ENCODE measurements at regions not wholly inside any gene's neighbourhood (a gene's known extent, or its start where the extent isn't known, plus 50 kb on each side); places are given as distances from the start of the nearest gene placed in this dataset.

DNA sequence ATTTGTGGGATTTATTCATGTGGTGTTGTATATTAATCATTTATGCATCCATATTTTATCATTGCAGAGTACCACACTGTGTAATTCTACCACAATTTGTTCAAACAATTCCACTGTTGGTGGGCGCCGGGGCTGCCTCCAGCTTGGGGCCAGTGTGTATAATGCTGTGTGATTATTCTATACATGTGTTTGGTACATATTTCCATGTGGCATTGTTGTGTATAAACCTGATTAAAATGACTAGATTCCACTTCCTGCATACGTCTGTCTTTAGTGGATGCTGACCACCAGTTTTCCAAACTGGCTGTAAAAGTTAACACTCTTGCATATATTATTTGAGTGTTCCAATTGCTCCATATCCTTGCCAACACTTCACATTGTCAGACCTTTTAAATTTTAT, 1213.8 kb downstream of the TBC1D22A start:
- no peak for DNase-seq

GRCh38 chr22:47967831-47968230, 1205.4 kb downstream of the TBC1D22A start:
- DNase-seq: no peak

DNA sequence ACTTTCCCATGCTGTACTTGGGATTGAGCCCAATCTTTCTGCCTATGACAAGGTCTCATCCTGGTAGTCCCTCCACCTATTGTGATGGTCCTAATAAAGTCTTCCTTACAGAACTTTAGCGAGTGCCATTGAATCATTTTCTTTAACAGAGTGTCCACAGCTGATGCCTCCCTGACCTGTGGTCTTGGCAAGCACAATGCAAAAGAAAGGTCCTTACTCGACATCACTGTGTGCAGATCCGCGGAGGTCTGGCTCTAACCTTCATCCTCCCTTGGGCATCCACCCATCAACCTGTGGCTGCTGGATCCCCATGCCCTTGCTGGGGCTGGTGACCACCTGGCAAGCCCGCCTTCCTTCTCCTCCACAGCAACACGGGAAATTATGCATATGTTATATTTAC, 1203.9 kb downstream of the TBC1D22A start:
- DNase-seq: no peak

DNA sequence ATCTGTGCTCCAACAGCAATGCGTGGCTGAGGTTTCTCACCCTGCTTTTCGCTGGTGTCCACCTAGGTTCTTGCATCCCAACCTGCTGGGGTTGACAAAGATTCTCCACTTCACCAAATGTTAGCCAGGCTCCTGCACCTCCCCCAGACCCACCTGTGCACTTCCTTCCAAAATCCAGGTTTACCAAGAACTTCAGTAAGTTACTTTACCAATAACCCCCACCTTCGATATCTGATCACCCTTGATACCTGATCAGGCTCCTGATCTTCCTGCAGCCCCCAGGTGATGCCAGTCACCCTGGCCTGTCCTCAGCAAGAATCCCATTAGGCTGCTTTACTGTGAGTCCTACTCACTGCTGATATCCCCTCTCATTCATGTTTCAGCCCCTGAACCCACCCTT, 1203.4 kb downstream of the TBC1D22A start:
- DNase-seq: no peak

- DNase-seq: no peak
Observed at GRCh38 chr22:47965066-47965465, 1202.6 kb downstream of the TBC1D22A start.

DNA sequence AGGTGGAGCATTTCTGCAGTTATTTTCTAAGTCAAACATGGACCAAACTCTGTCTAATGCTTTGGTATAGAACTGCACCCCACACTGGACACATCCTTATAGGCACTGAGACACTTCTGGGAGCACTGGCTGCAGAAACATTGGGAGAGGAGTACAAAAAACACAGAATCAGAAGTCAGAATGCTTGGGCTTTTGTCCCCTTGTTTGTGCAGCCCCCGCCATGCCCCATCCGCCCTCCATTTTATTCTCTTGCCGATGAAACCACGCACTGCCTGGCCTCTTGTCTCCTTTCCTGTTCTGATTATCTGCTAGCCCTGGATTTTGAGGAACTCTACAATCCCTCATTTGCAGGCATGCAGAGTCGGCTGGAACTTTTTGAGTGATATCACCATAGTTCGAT, 1201.2 kb downstream of the TBC1D22A start:
- no peak for DNase-seq

- DNase-seq: no peak
Observed at GRCh38 chr22:47957649-47958048, 1195.2 kb downstream of the TBC1D22A start.

DNA sequence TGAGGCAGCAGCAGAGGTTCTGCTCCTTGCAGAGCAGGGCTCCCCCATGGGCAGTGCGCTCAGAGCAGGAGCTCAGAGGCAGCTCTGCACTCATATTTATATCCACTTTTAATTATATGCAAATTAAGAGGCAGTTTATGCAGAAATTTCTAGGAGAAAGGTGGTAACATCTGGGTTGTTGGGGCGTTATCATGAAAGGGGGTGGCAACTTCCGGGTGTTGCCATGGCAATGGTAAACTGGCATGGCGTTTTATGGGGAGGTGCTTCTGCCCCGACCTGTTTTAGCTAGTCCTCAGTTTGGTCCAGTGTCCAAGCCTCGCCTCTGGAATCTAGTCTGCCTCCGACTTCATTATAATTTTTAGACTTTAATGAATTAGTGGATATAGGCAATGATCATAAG, 1191.7 kb downstream of the TBC1D22A start:
- no peak for DNase-seq

DNA sequence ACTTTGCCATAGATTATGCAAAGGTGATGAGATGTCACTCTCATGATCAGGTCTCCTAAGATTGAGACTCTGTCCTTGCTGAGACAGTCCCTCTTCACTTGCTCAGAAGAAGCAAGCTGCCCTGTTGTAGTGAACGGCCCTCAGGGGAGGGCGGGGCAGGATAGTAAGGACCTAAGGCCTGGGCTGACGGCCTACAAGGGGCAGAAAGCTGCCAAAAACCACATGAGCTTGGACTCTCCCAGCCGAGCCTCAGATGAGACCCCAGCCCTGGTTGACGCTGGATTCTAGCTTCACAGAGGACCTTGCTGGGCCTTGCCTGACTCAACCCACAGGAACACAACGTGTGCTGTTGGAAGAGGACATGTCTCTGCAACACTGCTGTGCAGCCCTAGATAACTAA, 1182.5 kb downstream of the TBC1D22A start:
- no peak for DNase-seq

DNA sequence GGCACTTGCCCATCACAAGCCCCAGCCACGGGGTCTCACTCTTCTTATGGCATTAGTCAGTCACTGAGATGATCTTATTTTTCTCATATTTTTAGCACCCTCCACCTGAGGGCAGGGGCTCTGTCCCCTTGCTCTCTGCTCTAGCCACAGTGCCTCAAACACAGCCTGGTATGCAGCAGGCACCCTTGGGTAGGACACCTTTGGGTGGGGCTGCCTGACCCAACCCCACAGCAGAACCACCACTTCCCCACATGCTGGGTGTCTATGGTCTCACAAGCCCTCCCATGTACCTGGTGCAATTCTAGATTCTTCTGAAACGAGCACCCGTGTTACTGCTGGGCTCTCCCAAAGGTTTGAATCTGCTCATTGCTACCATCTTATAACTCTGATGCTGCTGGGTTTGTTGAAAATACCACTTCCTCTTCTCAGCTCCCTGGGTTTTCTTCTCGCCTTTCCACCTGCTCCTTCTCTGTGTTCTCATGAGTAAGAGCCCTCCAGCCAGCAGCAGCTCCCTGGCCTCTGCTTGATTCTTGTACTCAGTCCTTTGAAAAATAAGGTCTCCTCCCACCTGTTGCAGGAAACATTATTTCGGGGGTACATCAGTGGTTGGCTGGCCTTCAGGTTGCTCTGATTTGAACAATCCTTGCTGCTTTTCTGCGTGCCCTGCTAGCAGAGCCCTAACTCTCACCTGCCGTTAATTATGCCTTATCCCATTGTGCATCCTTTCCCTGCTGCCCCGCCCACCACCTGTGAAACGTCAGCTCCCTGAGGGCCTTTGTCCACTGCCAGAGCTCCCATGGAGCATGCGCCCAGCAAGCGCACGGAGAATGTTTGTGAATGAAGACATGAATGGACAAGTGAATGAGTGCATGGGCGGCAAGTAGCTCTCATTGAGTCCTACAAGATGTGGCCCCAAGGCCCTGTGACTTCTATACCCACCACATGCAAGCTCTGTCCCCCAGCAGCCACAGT, 1181.6 kb downstream of the TBC1D22A start:
- no peak for DNase-seq

DNA sequence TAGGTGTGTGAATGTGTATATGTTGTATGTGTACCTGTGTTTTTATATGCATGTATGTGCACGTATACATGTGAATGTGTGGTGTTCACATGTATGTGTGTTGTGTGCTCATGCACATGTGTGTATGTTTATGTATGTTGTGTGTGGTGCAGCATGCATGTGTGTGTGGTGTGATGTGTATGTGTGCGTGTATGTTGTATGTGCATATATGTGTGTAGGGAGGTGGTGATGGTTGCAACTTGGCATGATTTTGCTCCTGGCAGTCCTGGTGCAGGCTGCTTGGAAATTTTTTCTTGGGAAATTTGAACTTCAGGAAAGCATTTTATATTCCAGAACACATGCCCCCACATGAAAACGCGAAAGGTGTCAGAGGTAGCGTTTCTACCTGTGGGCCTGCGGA, 1177.8 kb downstream of the TBC1D22A start:
- no peak for DNase-seq

- DNase-seq: no peak
Observed at GRCh38 chr22:47933891-47934290, 1171.4 kb downstream of the TBC1D22A start.

GRCh38 chr22:47933226-47933625, 1170.8 kb downstream of the TBC1D22A start:
- no peak for DNase-seq

- DNase-seq: no peak
Observed at GRCh38 chr22:47929646-47930185, 1167.3 kb downstream of the TBC1D22A start.

DNA sequence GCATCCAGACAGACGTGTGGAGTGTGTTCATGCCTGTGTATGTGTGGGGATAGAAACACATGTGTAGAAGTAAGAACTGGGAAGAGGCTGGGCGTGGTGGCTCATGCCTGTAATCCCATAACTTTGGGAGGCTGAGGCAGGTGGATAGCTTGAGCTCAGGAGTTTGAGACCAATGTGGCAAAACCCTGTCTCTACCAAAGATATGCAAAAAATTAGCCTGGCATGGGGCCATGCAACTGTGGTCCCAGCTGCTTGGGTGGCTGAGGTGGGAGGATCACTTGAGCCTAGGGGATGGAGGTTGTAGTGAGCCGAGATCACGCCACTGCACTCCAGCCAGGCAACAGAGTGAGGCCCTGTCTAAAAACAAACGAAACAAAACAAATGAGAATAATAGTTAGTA, 1166.6 kb downstream of the TBC1D22A start:
- no peak for DNase-seq

GRCh38 chr22:47928631-47929030, 1166.2 kb downstream of the TBC1D22A start:
- no peak for DNase-seq

DNA sequence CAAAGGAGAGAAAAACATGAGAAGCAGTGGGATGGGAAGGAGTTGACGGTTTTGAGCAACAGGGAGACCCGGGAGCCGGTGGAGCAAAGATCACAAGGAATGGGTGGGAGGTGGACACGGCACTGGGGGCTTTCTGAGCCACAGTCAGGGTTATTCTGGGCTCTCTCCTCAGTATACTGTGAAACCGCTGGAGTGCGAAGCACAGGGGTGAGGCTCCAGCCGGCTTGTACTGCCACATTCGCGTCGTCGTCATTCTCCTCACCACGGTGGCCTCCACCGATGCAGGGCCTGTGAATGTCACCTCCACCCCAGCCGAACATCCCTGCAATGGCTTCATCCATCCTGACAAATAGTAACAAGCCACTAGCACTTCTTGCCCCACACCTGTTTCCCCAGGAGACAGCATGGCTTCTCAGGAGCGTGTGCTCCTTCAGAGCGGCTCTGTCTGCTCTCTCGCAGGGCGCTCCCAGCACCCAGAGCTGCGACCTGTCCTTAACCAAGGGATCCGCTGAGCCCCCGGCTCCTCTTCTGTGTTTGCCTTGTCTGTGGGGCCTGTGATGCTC, 1165.3 kb downstream of the TBC1D22A start:
- no peak for DNase-seq

DNA sequence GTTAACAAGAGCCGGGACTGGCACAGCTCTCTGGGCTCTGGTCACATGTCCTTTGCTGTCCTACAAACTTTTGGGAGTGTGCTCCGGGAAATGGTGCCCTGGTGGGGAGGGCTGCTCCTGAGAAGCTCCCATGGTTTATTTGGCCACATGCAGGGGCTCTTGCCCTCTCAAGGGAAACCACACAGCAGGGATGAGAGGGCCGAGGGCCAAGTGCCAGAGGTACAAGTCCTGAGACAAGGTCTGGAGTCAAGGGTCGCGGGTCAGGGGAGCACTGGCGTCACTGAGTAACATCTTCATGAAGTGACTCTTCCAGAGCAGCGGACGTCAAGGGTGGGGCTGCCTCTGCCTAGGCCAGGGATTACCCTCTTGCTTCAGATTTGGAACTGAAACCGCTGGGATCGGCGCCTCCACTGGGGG, 1160.6 kb downstream of the TBC1D22A start:
- DNase-seq: no peak

- no peak for DNase-seq
Observed at GRCh38 chr22:47921906-47922305, 1159.5 kb downstream of the TBC1D22A start.

GRCh38 chr22:47920380-47920959, 1158.0 kb downstream of the TBC1D22A start:
- no peak for DNase-seq

DNA sequence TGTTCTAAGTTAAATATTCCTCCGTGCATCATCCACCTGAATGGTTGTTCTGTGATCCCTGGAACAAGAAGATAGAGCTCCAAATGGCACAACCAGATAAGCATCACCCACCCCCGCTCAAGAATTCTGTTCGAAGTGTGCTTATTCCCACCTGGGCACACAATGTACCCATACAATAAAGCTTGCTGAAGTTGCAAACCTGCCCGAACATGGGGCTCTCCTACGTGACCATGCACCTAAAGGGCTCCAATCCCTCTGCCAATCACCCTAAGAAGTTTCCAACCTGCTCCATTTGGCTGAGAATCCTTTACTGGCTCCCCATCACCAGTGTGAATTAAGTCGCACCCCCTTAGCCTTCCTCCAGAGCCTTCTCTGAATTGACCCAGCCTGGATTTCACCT, 1157.4 kb downstream of the TBC1D22A start:
- DNase-seq: no peak

- no peak for DNase-seq
Observed at GRCh38 chr22:47919001-47919441, 1156.6 kb downstream of the TBC1D22A start.

DNA sequence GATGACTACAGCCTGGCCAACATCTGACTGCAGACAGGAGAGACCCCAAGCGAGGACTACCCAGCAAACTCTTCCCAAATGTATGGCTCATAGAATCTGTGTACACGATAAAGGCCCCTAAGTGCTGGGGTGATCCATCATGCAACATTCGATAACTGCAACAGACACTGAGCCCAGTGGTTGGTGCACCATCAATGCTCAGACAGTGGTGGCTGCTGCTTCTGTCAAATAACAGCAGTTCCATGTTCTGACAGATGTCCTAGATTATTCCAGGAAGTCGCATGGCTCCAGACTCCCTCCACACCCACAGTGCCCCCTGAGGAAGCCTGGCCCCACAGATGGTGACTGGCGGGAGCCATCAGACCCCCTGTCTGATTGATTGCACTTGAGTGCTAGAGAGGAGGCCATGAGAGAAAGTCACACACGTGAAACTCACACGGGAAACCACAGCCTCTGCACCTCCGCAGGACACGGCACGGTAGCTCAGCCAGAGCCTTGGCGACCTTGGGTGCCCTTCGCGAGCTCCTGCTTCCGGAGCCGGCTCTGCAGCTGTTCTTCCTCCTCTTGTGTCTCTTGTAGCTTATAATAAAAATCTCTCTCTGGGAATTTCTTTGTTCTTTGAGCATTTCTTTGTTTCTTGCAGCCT, 1155.9 kb downstream of the TBC1D22A start:
- DNase-seq: peak; percentile 56
